IMR-90 (cell line): ENCODE measurements at regions not wholly inside any gene's neighbourhood (a gene's known extent, or its start where the extent isn't known, plus 50 kb on each side); places are given as distances from the start of the nearest gene placed in this dataset.

Experiments
- ATAC-seq: fragments of 200-7000 bp; cut with Tn5 transposase; 2 replicates; pipeline ENCODE4 v1.9.1; 2020; ENCODE audit warnings: low read depth, mild to moderate bottlenecking, moderate library complexity
- BruUV-seq: library from RNA; stranded (reverse); fragments of 400-500 nt; replicated peaks from 2 replicates; lab custom pipeline; 2021; lab: Mats Ljungman, UMichigan
- CTCF ChIA-PET: fragments of 300-600 bp; formaldehyde crosslinking; extraction: SDS; loops from one replicate; lab custom pipeline; 2021; ENCODE audit warnings: antibody characterized with exemption; lab: Yijun Ruan, JAX
- POLR2A ChIA-PET: fragments of 300-600 bp; sonication (Branson Sonifier 250); formaldehyde crosslinking; loops from one replicate; lab custom pipeline; 2022; ENCODE audit warnings: antibody characterized with exemption; ENCODE audit not compliant: unreplicated experiment; lab: Charles Lee
- DNase-seq: peaks from one replicate; pipeline ENCODE4 v3.0.0; 2013
- H2AFZ ChIP-seq: replicated peaks from 2 replicates; pipeline ENCODE3; 2013; ENCODE audit warnings: low read length, mild to moderate bottlenecking; ENCODE audit not compliant: poor library complexity
- H2AK5ac ChIP-seq: 2 replicates; pipeline ENCODE4 v1.6.1; 2013; ENCODE audit warnings: low read depth, low read length, inconsistent platforms
- H2AK9ac ChIP-seq: replicated peaks from 2 replicates; pipeline ENCODE3; 2013; ENCODE audit warnings: mild to moderate bottlenecking, low read depth, low read length, moderate library complexity; ENCODE audit not compliant: poor library complexity
- H2BK120ac ChIP-seq: 2 replicates; pipeline ENCODE4 v1.6.1; 2013; ENCODE audit warnings: low read depth, low read length, inconsistent platforms
- H2BK15ac ChIP-seq: 3 replicates; pipeline ENCODE4 v1.6.1; 2013; ENCODE audit warnings: low read depth, low read length, inconsistent platforms
- H2BK20ac ChIP-seq: 2 replicates; pipeline ENCODE4 v1.6.1; 2013; ENCODE audit warnings: low read depth, mild to moderate bottlenecking, inconsistent platforms, low read length, moderate library complexity
- H2BK5ac ChIP-seq: 2 replicates; pipeline ENCODE4 v1.6.1; 2013; ENCODE audit warnings: mild to moderate bottlenecking, low read depth, low read length, inconsistent platforms; ENCODE audit not compliant: poor library complexity, severe bottlenecking
- H3K14ac ChIP-seq: replicated peaks from 2 replicates; pipeline ENCODE4 v1.6.1; 2013; ENCODE audit warnings: low read depth, low read length, inconsistent platforms
- H3K18ac ChIP-seq: 2 replicates; pipeline ENCODE4 v1.6.1; 2013; ENCODE audit warnings: low read depth, low read length, control low read depth
- H3K23ac ChIP-seq: 2 replicates; pipeline ENCODE4 v1.6.1; 2013; ENCODE audit warnings: low read depth, low read length, inconsistent platforms
- H3K27ac ChIP-seq: 2 replicates; pipeline ENCODE4 v1.5.1; 2013; ENCODE audit warnings: mild to moderate bottlenecking, control low read depth, low read length; ENCODE audit not compliant: insufficient read depth
- H3K27me3 ChIP-seq: 2 replicates; pipeline ENCODE4 v1.6.1; 2013; ENCODE audit warnings: low read length; ENCODE audit not compliant: control insufficient read depth, insufficient read depth
- H3K36me3 ChIP-seq: 2 replicates; pipeline ENCODE4 v1.6.1; 2013; ENCODE audit warnings: low read length, mixed read lengths; ENCODE audit not compliant: control insufficient read depth, insufficient read depth
- H3K4ac ChIP-seq: 2 replicates; pipeline ENCODE4 v1.6.1; 2013; ENCODE audit warnings: low read depth, low read length, inconsistent platforms
- H3K4me1 ChIP-seq: 2 replicates; pipeline ENCODE4 v1.6.1; 2013; ENCODE audit warnings: low read length, mixed read lengths; ENCODE audit not compliant: control insufficient read depth, insufficient read depth
- H3K4me2 ChIP-seq: 2 replicates; pipeline ENCODE4 v1.6.1; 2013; ENCODE audit warnings: low read depth, mild to moderate bottlenecking, control low read depth, low read length, moderate library complexity
- H3K4me3 ChIP-seq: 2 replicates; pipeline ENCODE4 v1.5.1; 2013; ENCODE audit warnings: low read depth, mild to moderate bottlenecking, control low read depth, low read length, moderate library complexity; ENCODE audit not compliant: insufficient read depth
- H3K56ac ChIP-seq: 2 replicates; pipeline ENCODE4 v1.6.1; 2013; ENCODE audit warnings: low read length, inconsistent platforms; ENCODE audit not compliant: insufficient read depth; ENCODE audit errors: extremely low read depth
- H3K79me1 ChIP-seq, 2 experiments: 2 replicates each; pipeline ENCODE4 v1.6.1; 2013; ENCODE audit warnings: low read length in 2 of 2, inconsistent platforms in 1 of 2, low read depth in 1 of 2
- H3K9ac ChIP-seq: 2 replicates; pipeline ENCODE4 v1.6.1; 2013; ENCODE audit warnings: low read depth, low read length, control low read depth
- H3K9me1 ChIP-seq: 2 replicates; pipeline ENCODE4 v1.6.1; 2013; ENCODE audit warnings: low read length, inconsistent platforms; ENCODE audit not compliant: insufficient read depth
- H3K9me3 ChIP-seq: 2 replicates; pipeline ENCODE4 v1.6.1; 2013; ENCODE audit warnings: low read length; ENCODE audit not compliant: control insufficient read depth, insufficient read depth
- H4K20me1 ChIP-seq: 2 replicates; pipeline ENCODE4 v1.6.1; 2013; ENCODE audit warnings: low read length, inconsistent platforms; ENCODE audit not compliant: insufficient read depth
- H4K5ac ChIP-seq: 2 replicates; pipeline ENCODE4 v1.6.1; 2013; ENCODE audit warnings: mild to moderate bottlenecking, low read depth, low read length, control low read depth
- H4K8ac ChIP-seq, 2 experiments: 2 replicates each; pipeline ENCODE4 v1.6.1; 2013; ENCODE audit warnings: low read depth in 2 of 2, low read length in 2 of 2, control low read depth in 1 of 2, inconsistent platforms in 1 of 2
- H4K91ac ChIP-seq: 2 replicates; pipeline ENCODE4 v1.6.1; 2013; ENCODE audit warnings: low read depth, low read length, inconsistent platforms; ENCODE audit not compliant: insufficient read depth
- BHLHE40 ChIP-seq: fragments of 150-350 bp; IDR thresholded peaks from 2 replicates; pipeline ENCODE4 v1.6.1; 2016; ENCODE audit warnings: mild to moderate bottlenecking, low read depth, low read length
- ELK1 ChIP-seq: fragments of 150-350 bp; IDR thresholded peaks from 2 replicates; pipeline ENCODE4 v1.6.1; 2016; ENCODE audit warnings: low read depth, mild to moderate bottlenecking, low read length, moderate library complexity, borderline replicate concordance
- FOS ChIP-seq: fragments of 150-350 bp; IDR thresholded peaks from 2 replicates; pipeline ENCODE4 v1.6.1; 2016; ENCODE audit warnings: low read depth, low read length
- MAFK ChIP-seq: IDR thresholded peaks from 2 replicates; pipeline ENCODE4 v1.6.1; 2012; ENCODE audit warnings: low read depth, low read length, improper control_type of control experiment
- MXI1 ChIP-seq: IDR thresholded peaks from 2 replicates; pipeline ENCODE4 v1.6.1; 2012; ENCODE audit warnings: low read depth, mild to moderate bottlenecking, low read length, moderate library complexity, borderline replicate concordance
- RCOR1 ChIP-seq: IDR thresholded peaks from 2 replicates; pipeline ENCODE4 v1.6.1; 2012; ENCODE audit warnings: mild to moderate bottlenecking, low read length, improper control_type of control experiment; ENCODE audit not compliant: insufficient replicate concordance
- SMC3 ChIP-seq: fragments of 150-350 bp; IDR thresholded peaks from 2 replicates; pipeline ENCODE4 v1.6.1; 2016; ENCODE audit warnings: low read depth, mild to moderate bottlenecking, antibody characterized with exemption, low read length, moderate library complexity
- dilution Hi-C: fragments of 300-500 bp; cut with HindIII; formaldehyde crosslinking; loops from one replicate; pipeline ENCODE4 v1.14.3; 2018; ENCODE audit warnings: low sequenced_read_pairs; ENCODE audit not compliant: unreplicated experiment
- in situ Hi-C: fragments of 300-500 bp; cut with MboI; formaldehyde crosslinking; loops from 3 replicates; pipeline ENCODE4 v1.14.3; 2019; ENCODE audit warnings: low sequenced_read_pairs, inconsistent platforms, mixed read lengths
- intact Hi-C: fragments of 100-400 bp; cut with micrococcal nuclease; formaldehyde crosslinking; loops from 2 replicates; pipeline ENCODE4 v1.10.0; 2022
- TF ChIP-seq, protein P1 (sequence below): fragments of 150-350 bp; IDR thresholded peaks from 2 replicates; pipeline ENCODE4 v1.6.1; 2017; ENCODE audit warnings: mild to moderate bottlenecking, antibody characterized with exemption, low read length, low read depth

GRCh38 chr1:105684714-105685113 lies 1371.8 kb upstream of the PRMT6 start:
- Histone ChIP-seq H4K20me1 (no peaks in the 10 kb centered on the region), H3K9me1 (no peaks in the 10 kb centered on the region), H3K27ac (no peak overlapping the region), H3K23ac (no peak overlapping the region), H3K79me1 (no peaks in the 10 kb centered on the region), H3K4me2 (no peak overlapping the region), H2AK5ac (no peak overlapping the region), H3K4me3 (no peak overlapping the region), H3K4ac (no peak overlapping the region), H2AFZ (no peak overlapping the region), H3K9me3 (peaks cover 8% of the 10 kb centered on the region), H3K4me1 (no peaks in the 10 kb centered on the region), H4K91ac (no peak overlapping the region), H2AK9ac (no peak overlapping the region), H2BK20ac (no peak overlapping the region), H2BK120ac (no peak overlapping the region), H3K36me3 (no peaks in the 10 kb centered on the region), H2BK5ac (no peak overlapping the region), H3K27me3 (no peaks in the 10 kb centered on the region), H3K56ac (no peak overlapping the region), H3K9ac (no peak overlapping the region), H4K5ac (no peak overlapping the region), H3K18ac (no peak overlapping the region), H2BK15ac (no peak overlapping the region), H3K14ac (no peak overlapping the region), H4K8ac (no peak overlapping the region)
- ChIA-PET POLR2A (no interaction called here), CTCF (no interaction called here)
- no peak for DNase-seq
- TF ChIP-seq ELK1 = no peak
- no peak for TF ChIP-seq BHLHE40
- no peak for TF ChIP-seq SMC3
- TF ChIP-seq MAFK = no peak
- TF ChIP-seq, protein P1, sequence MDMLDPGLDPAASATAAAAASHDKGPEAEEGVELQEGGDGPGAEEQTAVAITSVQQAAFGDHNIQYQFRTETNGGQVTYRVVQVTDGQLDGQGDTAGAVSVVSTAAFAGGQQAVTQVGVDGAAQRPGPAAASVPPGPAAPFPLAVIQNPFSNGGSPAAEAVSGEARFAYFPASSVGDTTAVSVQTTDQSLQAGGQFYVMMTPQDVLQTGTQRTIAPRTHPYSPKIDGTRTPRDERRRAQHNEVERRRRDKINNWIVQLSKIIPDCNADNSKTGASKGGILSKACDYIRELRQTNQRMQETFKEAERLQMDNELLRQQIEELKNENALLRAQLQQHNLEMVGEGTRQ = no peak
- no peak for TF ChIP-seq MXI1
- no peak for TF ChIP-seq FOS
- no peak for TF ChIP-seq RCOR1
- in situ Hi-C loops (no loop called here), intact Hi-C loops (no loop called here), dilution Hi-C loops (no loop called here)
- ATAC-seq = no peak
- no TSS peak for BruUV-seq
